ENCODE measurements at regions not wholly inside any gene's neighbourhood (a gene's known extent, or its start where the extent isn't known, plus 50 kb on each side); places are given as distances from the start of the nearest gene placed in this dataset.

- TF ChIP-seq POLR2AphosphoS5 (IDR thresholded peaks at IDR 0.05; ENCODE audit: low read depth, low read length) (no peak), POLR2A (IDR thresholded peaks at IDR 0.05; ENCODE audit: low read depth, low read length) (no peak), SPI1 (IDR thresholded peaks at IDR 0.05; ENCODE audit: low read depth, low read length) (no peak)
Observed at GRCh38 chr11:97363331-97363730, 973.5 kb downstream of the JRKL start.

All from GM12891 (cell line).